Fibroblast of skin of right quadriceps (primary cell): ENCODE measurements at regions not wholly inside any gene's neighbourhood (a gene's known extent, or its start where the extent isn't known, plus 50 kb on each side); places are given as distances from the start of the nearest gene placed in this dataset.

Source experiments
- DNase-seq: peaks from one replicate; pipeline ENCODE4 v3.0.0-alpha.2; 2013

DNA sequence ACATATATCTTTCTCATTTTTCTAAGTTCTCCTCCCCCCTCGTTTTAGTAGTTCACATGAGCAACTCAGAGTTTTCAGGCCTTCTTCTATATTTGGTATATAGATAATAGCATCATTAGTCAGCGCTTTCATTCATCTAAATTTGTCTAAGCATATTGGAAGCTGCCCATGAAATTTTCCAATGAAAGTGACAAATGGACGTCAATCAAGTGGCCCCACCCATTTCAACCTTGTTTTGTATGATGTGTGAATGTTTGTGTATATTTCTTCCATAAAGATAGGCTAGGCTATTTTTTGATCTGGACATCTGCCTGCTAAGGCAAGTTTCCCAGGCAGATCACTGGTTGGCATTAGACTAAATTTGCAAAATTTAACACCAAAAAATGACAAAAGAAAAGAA, 104.0 kb upstream of the SSBP2 start:
- DNase-seq: no peak

DNA sequence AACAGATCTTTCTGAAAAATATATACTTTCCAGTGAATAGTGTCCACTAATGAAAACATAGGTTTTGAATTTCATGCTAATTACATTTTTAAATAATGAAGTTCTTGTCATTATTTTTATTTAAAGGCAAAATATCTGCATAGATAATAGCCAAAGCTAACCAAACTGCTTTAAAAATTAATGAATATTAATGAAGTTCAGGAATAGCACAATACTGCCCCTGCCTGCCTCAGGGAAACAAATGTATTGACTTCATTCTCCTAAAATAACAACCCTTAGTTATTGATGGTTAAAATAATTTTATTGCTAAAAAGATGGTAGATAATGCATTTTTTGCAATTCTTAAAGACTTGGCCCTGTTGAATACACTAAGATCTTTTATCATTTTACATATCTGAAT, 103.6 kb upstream of the SSBP2 start:
- DNase-seq: no peak

DNA sequence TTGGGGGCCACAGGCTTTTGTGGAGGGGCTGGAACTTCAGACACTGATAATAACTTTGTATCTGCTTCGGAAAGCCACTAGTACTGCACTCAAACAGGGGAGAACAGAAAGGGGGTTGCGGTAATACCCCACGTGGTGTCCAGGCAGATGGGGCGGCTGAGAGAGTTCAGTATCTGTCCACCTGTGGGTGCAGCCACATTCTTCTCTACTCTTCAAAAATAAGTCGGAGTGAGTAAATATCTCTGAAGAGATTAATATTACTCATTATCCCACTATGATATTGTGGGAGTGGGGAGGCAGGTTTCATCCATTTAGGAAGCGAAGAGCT, 102.1 kb upstream of the SSBP2 start:
- DNase-seq: no peak

DNA sequence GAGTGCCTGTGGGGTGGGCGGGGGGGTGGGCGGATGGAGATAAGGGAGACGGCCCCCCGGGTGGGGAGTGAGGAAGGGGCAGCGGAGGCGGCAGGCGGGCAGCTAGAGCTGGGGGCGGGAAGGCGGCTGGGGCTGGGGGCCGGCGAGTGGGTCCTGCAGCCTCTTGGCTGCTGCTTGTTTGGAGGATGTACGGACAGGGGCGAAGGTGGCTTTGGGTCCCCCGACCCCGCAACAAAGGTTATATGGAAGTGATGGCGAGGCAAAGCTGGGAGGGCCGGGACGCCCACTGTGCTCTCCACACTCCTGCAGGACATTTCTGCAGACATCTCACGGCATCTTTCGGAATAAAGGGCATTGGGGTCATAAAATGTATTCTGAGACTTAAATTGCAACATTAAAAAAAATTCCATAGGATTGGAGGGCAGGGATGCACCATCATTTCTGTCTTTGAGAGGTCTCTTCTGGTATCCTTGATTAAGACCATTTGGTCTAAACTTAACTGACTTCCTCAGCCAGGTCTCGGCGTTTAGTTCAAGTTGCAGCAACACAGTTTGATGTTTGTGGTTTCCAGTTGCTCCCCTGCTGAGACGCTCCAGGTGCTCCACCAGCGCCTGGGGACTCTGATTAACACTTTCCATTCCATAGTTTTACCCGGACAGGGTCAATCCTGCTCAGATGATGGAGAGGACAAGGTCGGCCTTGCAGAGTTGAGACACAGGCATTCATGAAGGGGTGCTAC, 101.6 kb upstream of the SSBP2 start:
- peak; percentile 54 for DNase-seq

- peak; percentile 97 for DNase-seq
Measured at GRCh38 chr5:81851481-81852178, 100.7 kb upstream of the SSBP2 start.

DNA sequence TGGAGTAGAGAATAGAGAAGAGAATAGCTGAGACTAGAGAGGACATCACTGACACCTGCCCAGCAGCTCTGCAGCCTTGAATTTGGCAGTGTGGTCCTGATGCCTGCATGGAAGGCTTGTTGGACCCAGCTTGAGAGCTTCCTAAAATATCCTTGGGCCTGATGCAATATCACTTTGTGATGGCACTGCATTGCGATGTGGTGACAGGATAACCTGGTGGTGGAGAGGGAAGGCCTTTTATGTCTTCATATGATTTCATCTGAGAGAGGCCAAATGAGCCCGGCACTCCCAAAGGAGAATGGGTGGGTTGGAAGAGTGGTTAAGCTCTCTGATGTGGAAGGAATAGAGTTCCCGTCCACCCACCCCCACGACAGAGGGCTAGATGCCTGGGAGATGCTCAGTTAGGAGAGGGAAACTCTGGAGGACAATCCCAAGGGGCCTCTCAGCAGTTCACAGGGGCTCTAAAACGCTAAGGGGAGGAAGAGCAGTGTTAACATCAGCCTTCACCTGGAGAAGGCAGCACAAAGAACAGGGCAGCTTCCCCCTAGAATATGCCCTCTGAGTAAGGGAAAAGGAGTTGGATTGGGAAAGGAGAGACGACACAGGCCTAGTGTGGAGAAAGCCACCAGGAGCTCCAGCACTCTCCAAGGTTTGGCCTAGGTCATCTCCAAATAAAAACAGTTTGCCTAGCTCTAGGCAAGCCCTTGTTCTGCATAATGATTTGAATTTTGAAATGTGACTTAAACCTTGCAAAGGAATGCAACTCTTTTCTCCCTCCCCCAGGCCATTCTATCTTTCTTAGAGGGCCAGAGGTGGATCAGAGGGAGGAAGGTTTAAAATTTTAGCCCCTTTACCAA, 99.8 kb upstream of the SSBP2 start:
- peak; percentile 85 for DNase-seq

- no peak for DNase-seq
Measured at GRCh38 chr5:81849770-81850367, 99.0 kb upstream of the SSBP2 start.

GRCh38 chr5:81848362-81848880, 97.5 kb upstream of the SSBP2 start:
- DNase-seq: peak; percentile 38

GRCh38 chr5:81846301-81846700, 95.4 kb upstream of the SSBP2 start:
- DNase-seq: no peak

- DNase-seq: no peak
Measured at GRCh38 chr5:81843845-81844244, 92.9 kb upstream of the SSBP2 start.

DNA sequence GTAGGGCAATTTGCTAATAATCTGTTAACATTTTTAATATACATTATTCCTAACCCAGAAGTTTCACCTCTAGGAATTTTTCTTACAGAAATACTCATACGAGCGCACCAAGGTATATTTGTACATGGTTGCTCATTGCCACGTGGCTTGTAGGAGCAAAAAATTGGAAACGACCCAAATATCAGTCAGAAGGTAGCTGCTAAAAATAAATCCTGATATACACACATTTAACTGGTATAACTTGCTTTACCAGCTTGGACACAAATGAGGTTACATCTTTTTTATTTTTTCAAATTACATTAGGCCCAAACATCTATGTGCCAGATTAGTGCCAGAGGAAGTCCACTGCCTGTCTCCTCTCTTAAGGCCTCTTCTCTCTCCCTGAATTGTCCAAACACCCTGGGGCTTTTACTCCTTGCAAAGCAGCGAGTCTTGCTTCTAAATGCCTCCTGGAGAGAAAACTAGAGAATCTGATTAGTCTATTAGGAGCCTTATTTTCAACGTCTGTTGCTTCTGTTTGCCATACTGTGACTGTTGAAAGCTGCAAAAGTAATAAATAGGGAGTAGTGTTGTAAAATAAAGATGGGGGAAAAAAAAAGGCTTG, 92.0 kb upstream of the SSBP2 start:
- no peak for DNase-seq

DNA sequence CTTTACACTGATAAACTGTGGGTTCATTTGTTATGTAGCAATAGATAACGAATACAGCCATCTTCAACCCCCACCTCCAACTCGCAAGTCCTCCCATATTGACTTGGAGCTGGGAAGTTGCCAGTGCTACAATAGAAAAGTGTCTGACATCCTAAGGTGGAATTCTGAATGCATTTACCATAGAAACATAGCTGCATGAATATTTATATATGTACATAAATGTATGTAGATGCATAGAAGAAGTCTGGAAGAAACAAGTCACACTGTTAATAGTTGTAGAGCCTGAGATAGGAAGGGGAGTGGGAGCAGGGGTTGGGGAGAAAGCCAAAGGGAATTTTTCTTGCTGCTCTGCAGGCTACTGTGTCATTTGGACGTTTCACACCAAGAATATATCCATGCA, 88.1 kb upstream of the SSBP2 start:
- no peak for DNase-seq

DNA sequence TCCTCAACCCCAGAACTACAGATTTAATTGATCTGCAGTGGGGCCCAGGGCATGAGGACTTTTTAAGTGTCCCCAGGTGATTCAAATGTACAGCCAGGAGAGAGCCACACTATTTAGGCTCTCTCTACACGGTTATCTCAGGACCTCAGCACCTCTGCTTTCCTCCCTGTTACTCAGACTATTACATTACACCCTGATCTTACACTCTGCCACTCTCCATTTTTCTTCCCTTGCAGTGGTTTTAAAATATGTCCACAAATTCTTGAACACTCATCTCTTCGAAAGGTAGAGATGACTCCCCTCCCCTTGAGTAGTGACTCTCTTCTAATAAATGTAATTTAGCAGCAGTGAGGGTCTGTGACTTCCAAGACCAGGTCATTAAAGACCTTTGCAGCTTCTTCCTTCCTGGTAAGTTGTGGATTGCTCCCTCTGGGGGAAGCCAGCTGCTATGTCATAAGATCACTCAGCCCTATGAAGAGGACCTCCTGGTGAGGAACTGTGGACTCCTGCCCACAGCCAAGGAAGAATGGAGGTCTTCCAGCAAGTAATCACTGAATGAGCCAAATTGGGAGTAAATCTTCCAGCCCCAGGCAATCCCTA, 87.5 kb upstream of the SSBP2 start:
- DNase-seq: peak; percentile 43

GRCh38 chr5:81837667-81838306, 86.9 kb upstream of the SSBP2 start:
- DNase-seq: no peak

GRCh38 chr5:81835814-81836367, 85.0 kb upstream of the SSBP2 start:
- DNase-seq: peak; percentile 35

DNA sequence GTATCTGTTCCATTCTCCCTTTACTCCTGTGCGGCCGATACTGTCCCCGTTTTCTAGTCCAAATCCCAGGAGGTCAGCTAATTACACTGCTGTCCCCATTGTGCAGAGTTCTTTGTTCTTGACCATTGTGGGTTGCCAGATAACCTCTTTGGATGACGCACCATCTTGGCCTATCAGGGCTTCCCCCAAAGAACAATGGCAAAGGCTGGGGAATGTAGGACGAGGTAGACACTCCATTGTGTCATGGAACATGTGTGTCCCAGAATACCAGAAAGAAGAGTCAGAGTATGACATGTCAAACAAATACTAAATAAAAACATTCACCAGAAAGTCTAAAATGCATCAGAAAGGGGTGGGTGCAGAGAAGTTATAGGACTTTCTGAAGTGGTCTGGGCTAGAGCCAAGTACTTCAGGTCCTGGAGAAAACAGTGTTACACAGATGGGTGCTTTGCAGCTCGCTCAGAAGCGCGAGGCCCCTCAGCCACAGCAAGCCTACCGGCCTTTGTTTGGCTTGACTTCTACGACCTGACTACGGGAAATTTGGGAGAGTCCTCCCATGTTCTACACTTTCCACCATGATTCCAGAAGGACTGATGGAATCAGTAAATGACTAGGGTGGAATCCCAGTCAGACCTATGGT, 83.2 kb upstream of the SSBP2 start:
- DNase-seq: no peak

DNA sequence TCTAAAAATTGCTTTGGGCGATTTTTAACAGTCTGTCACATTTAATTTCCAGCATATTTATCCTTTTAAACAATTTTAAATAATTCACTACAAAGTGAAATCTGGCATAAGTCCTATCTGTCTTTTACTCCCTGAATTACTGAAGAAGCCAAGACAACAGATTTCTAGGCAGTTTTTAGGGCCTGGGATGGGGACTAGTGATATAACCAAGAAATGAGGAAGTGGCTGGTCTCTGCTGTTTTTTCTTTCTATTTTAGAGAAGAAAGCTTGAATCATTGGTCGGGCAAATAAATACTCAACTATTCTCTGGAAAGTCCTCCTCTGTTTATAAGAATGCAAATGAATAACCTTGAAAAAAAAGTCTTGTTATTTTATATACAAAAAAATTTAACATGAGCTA, 79.7 kb upstream of the SSBP2 start:
- no peak for DNase-seq

- DNase-seq: no peak
Measured at GRCh38 chr5:81829242-81829641, 78.3 kb upstream of the SSBP2 start.

DNA sequence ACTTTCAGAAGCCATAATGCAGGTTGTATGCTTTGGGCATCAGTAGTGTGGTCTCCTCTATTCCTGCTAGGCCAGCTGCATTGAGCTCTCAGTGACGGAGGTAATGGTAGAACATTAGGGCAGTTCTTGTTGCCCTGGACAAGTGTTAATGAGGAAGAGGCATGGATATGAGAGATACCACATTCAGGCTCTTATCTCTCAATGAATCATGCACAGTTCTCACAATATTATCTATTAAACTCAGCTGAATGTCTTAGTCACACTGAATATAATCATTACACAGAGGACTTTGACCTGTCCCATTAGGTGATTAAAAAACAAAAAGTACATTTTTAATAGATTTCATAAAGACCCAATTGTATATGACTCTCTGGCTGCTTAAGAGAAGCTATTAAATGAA, 76.6 kb upstream of the SSBP2 start:
- no peak for DNase-seq

- DNase-seq: peak; percentile 11
Measured at GRCh38 chr5:81826128-81826527, 75.2 kb upstream of the SSBP2 start.

- DNase-seq: peak; percentile 64
Measured at GRCh38 chr5:81825237-81825636, 74.3 kb upstream of the SSBP2 start.
